ENCODE measurements at regions not wholly inside any gene's neighbourhood (a gene's known extent, or its start where the extent isn't known, plus 50 kb on each side); places are given as distances from the start of the nearest gene placed in this dataset.

DNA sequence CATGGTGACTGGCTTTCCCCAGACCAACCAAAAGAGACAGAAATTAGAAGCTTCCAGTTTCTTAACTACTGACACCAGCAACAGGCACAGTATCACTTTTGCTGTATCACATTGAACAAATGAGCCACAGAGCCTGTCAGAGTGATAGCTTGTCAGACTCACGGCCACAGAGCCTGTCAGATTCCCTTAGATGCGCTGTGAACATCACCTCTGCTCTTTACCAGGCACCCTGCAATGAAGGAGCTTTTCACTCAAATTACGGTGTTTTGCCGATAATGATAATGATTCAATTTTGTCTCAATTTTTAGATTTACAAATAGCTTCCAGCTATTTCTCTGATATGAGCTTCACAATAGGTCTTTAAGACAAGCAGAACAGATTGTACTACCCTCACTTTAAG, 107.9 kb upstream of the GNG12 start:
- Histone ChIP-seq H3K27ac (ENCODE audit: low read depth, low read length) (no peak overlapping the region), H3K9me3 (ENCODE audit: low read depth, low read length) (no peaks in the 10 kb centered on the region), H2AFZ (ENCODE audit: low read length) (no peak overlapping the region), H3K4me3 (ENCODE audit: insufficient read depth, low read length) (no peak overlapping the region), H3K79me2 (ENCODE audit: insufficient read depth, low read length) (no peaks in the 10 kb centered on the region), H3K36me3 (ENCODE audit: insufficient read depth, low read length) (no peaks in the 10 kb centered on the region), H3K4me2 (ENCODE audit: insufficient read depth, low read length) (no peak overlapping the region), H4K20me1 (ENCODE audit: insufficient read depth, low read length) (no peaks in the 10 kb centered on the region), H3K27me3 (ENCODE audit: insufficient read depth, low read length) (no peaks in the 10 kb centered on the region), H3K4me1 (ENCODE audit: insufficient read depth, low read length) (peaks cover 17% of the 10 kb centered on the region)
- TF ChIP-seq, protein P1, sequence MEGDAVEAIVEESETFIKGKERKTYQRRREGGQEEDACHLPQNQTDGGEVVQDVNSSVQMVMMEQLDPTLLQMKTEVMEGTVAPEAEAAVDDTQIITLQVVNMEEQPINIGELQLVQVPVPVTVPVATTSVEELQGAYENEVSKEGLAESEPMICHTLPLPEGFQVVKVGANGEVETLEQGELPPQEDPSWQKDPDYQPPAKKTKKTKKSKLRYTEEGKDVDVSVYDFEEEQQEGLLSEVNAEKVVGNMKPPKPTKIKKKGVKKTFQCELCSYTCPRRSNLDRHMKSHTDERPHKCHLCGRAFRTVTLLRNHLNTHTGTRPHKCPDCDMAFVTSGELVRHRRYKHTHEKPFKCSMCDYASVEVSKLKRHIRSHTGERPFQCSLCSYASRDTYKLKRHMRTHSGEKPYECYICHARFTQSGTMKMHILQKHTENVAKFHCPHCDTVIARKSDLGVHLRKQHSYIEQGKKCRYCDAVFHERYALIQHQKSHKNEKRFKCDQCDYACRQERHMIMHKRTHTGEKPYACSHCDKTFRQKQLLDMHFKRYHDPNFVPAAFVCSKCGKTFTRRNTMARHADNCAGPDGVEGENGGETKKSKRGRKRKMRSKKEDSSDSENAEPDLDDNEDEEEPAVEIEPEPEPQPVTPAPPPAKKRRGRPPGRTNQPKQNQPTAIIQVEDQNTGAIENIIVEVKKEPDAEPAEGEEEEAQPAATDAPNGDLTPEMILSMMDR (IDR thresholded peaks at IDR 0.05; ENCODE audit: extremely low read depth, low read depth, low read length) = no peak
- no peak for DNase-seq (ENCODE audit: insufficient read length, low spot score, missing footprints)

DNA sequence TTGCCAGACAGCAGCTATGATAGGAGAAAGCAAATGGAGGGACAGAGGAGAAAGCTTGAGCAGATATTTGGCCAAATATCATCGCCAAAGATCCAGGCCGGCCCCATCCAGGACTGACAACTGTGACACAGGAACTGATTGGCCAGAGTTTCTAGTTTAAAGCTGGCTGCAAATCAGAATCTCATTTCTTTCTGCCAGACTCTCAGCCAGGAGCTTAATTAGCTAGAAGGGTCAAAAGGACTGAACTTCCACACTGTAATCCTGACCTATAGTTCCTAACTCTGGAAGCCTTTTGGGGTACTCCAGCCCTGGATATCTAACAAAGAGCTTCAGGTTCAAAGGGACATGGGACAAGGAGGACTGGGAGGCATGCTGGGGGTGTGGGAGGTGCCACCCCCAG, 106.7 kb upstream of the GNG12 start:
- Histone ChIP-seq H4K20me1 (ENCODE audit: insufficient read depth, low read length) (no peaks in the 10 kb centered on the region), H3K79me2 (ENCODE audit: insufficient read depth, low read length) (no peaks in the 10 kb centered on the region), H3K4me1 (ENCODE audit: insufficient read depth, low read length) (peaks cover 17% of the 10 kb centered on the region), H2AFZ (ENCODE audit: low read length) (no peak overlapping the region), H3K4me3 (ENCODE audit: insufficient read depth, low read length) (no peak overlapping the region), H3K27me3 (ENCODE audit: insufficient read depth, low read length) (no peaks in the 10 kb centered on the region), H3K9me3 (ENCODE audit: low read depth, low read length) (no peaks in the 10 kb centered on the region), H3K4me2 (ENCODE audit: insufficient read depth, low read length) (no peak overlapping the region), H3K27ac (ENCODE audit: low read depth, low read length) (no peak overlapping the region), H3K36me3 (ENCODE audit: insufficient read depth, low read length) (no peaks in the 10 kb centered on the region)
- TF ChIP-seq, protein P1 (IDR thresholded peaks at IDR 0.05; ENCODE audit: extremely low read depth, low read depth, low read length) = no peak
- no peak for DNase-seq (ENCODE audit: insufficient read length, low spot score, missing footprints)

DNA sequence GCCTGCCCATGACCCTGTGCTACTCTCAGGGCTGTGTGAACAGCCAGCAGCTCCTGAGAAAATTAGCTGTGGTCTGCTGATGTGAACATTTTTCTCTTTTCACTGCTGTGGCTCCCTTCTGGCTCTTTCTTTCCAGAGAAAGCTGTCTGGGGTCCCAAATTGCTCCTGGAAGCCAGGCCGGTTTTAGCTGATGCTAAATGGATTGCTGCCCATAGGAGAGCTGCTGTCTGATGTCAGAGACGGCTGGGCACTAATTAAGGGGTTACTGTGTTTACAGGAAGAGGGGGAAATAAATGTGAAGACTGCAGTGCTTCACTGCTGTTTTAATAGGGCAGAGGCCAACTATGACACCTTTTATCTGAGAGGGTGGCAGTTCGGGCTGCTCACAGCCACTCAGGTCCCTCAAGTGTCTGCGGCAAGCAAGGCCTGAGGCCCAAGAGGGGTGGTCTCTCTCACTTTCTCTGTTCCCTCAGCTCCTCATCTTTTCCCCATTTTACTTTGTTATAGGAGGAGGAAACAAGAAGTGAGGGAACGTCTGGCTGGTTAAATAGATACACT, 106.0 kb upstream of the GNG12 start:
- Histone ChIP-seq H3K27me3 (ENCODE audit: insufficient read depth, low read length) (no peaks in the 10 kb centered on the region), H3K4me1 (ENCODE audit: insufficient read depth, low read length) (peaks cover 17% of the 10 kb centered on the region), H3K4me2 (ENCODE audit: insufficient read depth, low read length) (no peak overlapping the region), H3K4me3 (ENCODE audit: insufficient read depth, low read length) (no peak overlapping the region), H3K9me3 (ENCODE audit: low read depth, low read length) (no peaks in the 10 kb centered on the region), H2AFZ (ENCODE audit: low read length) (peak overlapping the region; percentile 11), H4K20me1 (ENCODE audit: insufficient read depth, low read length) (no peaks in the 10 kb centered on the region), H3K27ac (ENCODE audit: low read depth, low read length) (no peak overlapping the region), H3K79me2 (ENCODE audit: insufficient read depth, low read length) (no peaks in the 10 kb centered on the region), H3K36me3 (ENCODE audit: insufficient read depth, low read length) (no peaks in the 10 kb centered on the region)
- no peak for DNase-seq (ENCODE audit: insufficient read length, low spot score, missing footprints)
- TF ChIP-seq, protein P1 (IDR thresholded peaks at IDR 0.05; ENCODE audit: extremely low read depth, low read depth, low read length) = no peak

DNA sequence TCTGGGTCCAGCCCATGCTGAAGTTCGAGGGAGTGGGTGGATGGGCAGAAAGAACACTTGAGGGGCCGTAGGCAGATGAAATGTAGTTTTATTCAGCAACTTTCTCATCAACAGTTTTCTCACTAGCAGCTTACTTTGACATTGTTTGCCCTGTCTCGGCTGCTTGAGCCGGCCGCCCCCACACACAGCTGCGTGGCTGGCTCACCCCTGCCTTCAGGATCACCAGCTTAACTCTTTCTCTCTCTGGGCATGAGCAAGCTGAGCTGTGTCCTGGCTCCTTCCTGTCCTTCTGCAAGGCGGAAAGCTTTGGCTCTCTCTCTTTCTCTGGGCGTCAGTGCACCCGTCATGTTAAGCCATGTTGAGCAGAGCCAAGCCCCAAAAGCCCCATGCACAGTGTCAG, 104.4 kb upstream of the GNG12 start:
- H4K20me1 ChIP-seq (ENCODE audit: insufficient read depth, low read length) = no peaks in the 10 kb centered on the region
- TF ChIP-seq, protein P1 (IDR thresholded peaks at IDR 0.05; ENCODE audit: extremely low read depth, low read depth, low read length) = no peak
- peak; percentile 57 for DNase-seq (ENCODE audit: insufficient read length, low spot score, missing footprints)
- H3K9me3 ChIP-seq (ENCODE audit: low read depth, low read length) = no peaks in the 10 kb centered on the region
- H2AFZ ChIP-seq (ENCODE audit: low read length) = peak overlapping the region; percentile 80
- H3K79me2 ChIP-seq (ENCODE audit: insufficient read depth, low read length) = no peaks in the 10 kb centered on the region
- peak overlapping the region; percentile 71 for H3K4me2 ChIP-seq (ENCODE audit: insufficient read depth, low read length)
- H3K4me3 ChIP-seq (ENCODE audit: insufficient read depth, low read length) = peak overlapping the region; percentile 45
- H3K4me1 ChIP-seq (ENCODE audit: insufficient read depth, low read length) = peaks cover 17% of the 10 kb centered on the region
- no peaks in the 10 kb centered on the region for H3K27me3 ChIP-seq (ENCODE audit: insufficient read depth, low read length)
- H3K27ac ChIP-seq (ENCODE audit: low read depth, low read length) = no peak overlapping the region
- H3K36me3 ChIP-seq (ENCODE audit: insufficient read depth, low read length) = no peaks in the 10 kb centered on the region

Data from osteoblast (primary cell).